GM12872 (cell line): ENCODE measurements at regions not wholly inside any gene's neighbourhood (a gene's known extent, or its start where the extent isn't known, plus 50 kb on each side); places are given as distances from the start of the nearest gene placed in this dataset.

ENCODE experiments used
- TF ChIP-seq, protein P1 (sequence below): IDR thresholded peaks from 3 replicates; pipeline ENCODE4 v1.5.1; 2011; ENCODE audit warnings: low read depth, mild to moderate bottlenecking, low read length, moderate library complexity; ENCODE audit not compliant: insufficient read depth

- TF ChIP-seq, protein P1, sequence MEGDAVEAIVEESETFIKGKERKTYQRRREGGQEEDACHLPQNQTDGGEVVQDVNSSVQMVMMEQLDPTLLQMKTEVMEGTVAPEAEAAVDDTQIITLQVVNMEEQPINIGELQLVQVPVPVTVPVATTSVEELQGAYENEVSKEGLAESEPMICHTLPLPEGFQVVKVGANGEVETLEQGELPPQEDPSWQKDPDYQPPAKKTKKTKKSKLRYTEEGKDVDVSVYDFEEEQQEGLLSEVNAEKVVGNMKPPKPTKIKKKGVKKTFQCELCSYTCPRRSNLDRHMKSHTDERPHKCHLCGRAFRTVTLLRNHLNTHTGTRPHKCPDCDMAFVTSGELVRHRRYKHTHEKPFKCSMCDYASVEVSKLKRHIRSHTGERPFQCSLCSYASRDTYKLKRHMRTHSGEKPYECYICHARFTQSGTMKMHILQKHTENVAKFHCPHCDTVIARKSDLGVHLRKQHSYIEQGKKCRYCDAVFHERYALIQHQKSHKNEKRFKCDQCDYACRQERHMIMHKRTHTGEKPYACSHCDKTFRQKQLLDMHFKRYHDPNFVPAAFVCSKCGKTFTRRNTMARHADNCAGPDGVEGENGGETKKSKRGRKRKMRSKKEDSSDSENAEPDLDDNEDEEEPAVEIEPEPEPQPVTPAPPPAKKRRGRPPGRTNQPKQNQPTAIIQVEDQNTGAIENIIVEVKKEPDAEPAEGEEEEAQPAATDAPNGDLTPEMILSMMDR: no peak
Observed at GRCh38 chr5:147037515-147038205, 159.1 kb upstream of the PPP2R2B start.

- TF ChIP-seq, protein P1: no peak
Observed at GRCh38 chr5:147040856-147041255, 162.3 kb upstream of the PPP2R2B start.

DNA sequence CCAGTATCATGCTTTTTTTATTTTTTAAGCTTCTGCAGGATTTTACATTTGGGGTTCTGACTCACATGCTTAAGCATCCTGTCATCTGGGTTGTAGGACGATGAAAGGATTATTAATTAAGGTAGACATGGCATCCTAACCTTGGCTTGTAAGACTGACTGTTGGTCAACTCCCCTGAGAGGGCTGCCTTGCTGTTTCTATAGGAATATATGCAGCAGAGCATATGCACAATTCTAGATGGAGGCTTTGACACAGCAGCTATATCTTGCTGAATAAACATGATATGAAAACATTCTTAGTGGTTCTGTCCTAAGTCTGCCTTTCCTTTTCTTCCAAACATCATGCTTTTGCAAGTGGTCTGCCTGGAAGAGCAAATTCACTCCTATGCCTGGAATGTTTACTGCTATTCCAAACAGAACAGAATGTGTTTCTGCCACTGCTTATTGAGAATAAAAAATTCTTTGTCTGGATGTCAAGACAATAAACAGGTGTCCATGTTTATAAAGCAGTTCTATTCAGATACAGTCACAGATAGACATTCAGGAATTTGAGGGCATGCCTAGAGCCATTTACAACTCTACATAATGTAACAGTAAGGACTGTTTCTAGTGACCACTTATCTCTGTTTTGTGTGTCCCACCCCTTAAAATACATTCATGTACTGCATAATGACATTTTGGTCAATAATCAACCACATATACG is 166.2 kb upstream of the PPP2R2B start:
- TF ChIP-seq, protein P1: no peak

DNA sequence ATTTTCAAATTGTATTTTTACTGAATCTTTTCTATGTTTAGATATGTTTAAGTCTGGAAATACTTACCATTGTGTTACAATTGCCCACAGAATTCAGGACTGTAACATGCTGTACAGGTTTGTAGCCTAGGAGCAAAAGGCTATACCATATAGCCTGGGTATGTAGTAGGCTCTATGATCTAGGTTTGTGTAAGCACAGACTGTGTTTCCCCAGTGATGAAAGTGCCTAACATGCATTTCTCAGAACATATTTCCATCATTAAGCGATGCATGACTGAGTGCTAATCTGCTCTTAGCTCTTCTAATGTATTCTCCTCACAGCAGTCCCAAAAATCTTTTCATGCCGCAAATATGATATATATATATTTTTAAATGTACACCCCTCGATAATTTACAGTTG is 166.7 kb upstream of the PPP2R2B start:
- TF ChIP-seq, protein P1: no peak

DNA sequence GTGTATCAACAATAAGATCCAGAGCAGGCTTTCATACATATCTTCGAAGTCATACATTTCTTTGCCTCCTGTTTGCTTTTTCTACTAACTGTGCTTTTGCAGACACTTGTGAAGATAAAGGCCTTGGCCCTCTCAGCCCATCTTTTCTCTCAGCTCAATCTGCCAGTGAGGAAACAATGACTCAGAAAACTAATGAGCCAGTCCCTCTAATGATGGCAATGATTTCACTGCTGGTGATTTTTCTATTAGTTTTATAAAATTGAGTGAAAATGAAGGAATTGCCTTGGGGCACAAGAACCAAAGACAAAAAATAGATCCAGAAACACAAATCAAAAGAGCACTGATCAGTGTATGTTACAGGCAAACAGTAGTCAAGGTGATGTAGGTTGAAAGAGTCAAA is 167.7 kb upstream of the PPP2R2B start:
- TF ChIP-seq, protein P1: no peak

DNA sequence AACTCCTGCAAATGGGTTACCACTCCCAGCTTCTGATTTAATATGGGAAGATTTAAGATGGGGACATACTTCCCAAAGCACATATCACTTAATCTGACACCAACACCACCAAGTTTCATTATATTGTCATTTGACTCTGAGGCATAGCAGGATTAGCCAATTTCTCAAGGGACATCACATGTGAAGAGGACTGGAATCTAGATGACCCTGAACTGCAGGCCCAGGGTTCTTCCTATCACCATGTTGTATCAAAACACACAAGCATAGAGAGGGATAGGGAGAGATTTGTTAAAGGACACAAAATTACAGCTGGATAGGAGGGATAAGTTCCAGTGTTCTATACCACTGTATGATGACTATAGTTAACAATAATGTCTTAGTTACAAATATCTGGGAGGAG is 168.3 kb upstream of the PPP2R2B start:
- TF ChIP-seq, protein P1: no peak

GRCh38 chr5:147049764-147050163 is 171.2 kb upstream of the PPP2R2B start:
- TF ChIP-seq, protein P1: no peak
